MM.1S (cell line): ENCODE measurements at regions not wholly inside any gene's neighbourhood (a gene's known extent, or its start where the extent isn't known, plus 50 kb on each side); places are given as distances from the start of the nearest gene placed in this dataset.
"Not testable (repeated sequence)": the region's sequence is repeated elsewhere in the genome, so short reads cannot be mapped to it uniquely, and the experiment has no call there.

Experiments
- DNase-seq: peaks from one replicate; pipeline ENCODE4 v3.0.0-alpha.2; 2015
- H2AFZ ChIP-seq: fragments of 300-600 bp; sonication (generic); 2 replicates; pipeline ENCODE4 v1.6.0; 2016; ENCODE audit warnings: antibody characterized with exemption, low read length
- H3F3A ChIP-seq: fragments of 300-600 bp; sonication (generic); 2 replicates; pipeline ENCODE4 v1.6.1; 2016; ENCODE audit warnings: mild to moderate bottlenecking, antibody characterized with exemption, low read length, moderate library complexity, mixed read lengths; ENCODE audit not compliant: insufficient read depth
- H3K27ac ChIP-seq: fragments of 300-600 bp; sonication (generic); 2 replicates; pipeline ENCODE4 v1.5.1; 2016; ENCODE audit warnings: mild to moderate bottlenecking, low read length
- H3K27me3 ChIP-seq: fragments of 300-600 bp; sonication (generic); replicated peaks from 2 replicates; pipeline ENCODE4 v1.6.0; 2016; ENCODE audit warnings: low read length; ENCODE audit not compliant: insufficient read depth
- H3K36me3 ChIP-seq: fragments of 300-600 bp; sonication (generic); replicated peaks from 2 replicates; pipeline ENCODE4 v1.6.1; 2016; ENCODE audit warnings: mild to moderate bottlenecking, low read length, mixed read lengths; ENCODE audit not compliant: insufficient read depth
- H3K4me1 ChIP-seq: fragments of 300-600 bp; sonication (generic); 2 replicates; pipeline ENCODE4 v1.6.1; 2016; ENCODE audit warnings: low read length, mixed read lengths
- H3K4me2 ChIP-seq: fragments of 300-600 bp; sonication (generic); 2 replicates; pipeline ENCODE4 v1.6.0; 2016; ENCODE audit warnings: low read depth, low read length
- H3K4me3 ChIP-seq: fragments of 300-600 bp; sonication (generic); 2 replicates; pipeline ENCODE4 v1.5.1; 2016; ENCODE audit warnings: low read length, mixed read lengths
- H3K79me2 ChIP-seq: fragments of 300-600 bp; sonication (generic); 2 replicates; pipeline ENCODE4 v1.6.1; 2016; ENCODE audit warnings: mixed run types, low read length, mixed read lengths
- H3K9ac ChIP-seq: fragments of 300-600 bp; sonication (generic); 2 replicates; pipeline ENCODE4 v1.6.1; 2016; ENCODE audit warnings: low read length, mixed read lengths
- H3K9me2 ChIP-seq: fragments of 300-600 bp; sonication (generic); replicated peaks from 2 replicates; pipeline ENCODE4 v1.6.1; 2016; ENCODE audit warnings: mild to moderate bottlenecking, low read length, mixed read lengths; ENCODE audit not compliant: insufficient read depth
- H3K9me3 ChIP-seq: fragments of 300-600 bp; sonication (generic); replicated peaks from 2 replicates; pipeline ENCODE4 v1.6.1; 2016; ENCODE audit warnings: mild to moderate bottlenecking, low read length, mixed read lengths; ENCODE audit not compliant: insufficient read depth
- H4K20me1 ChIP-seq: fragments of 300-600 bp; sonication (generic); 2 replicates; pipeline ENCODE4 v1.6.1; 2016; ENCODE audit warnings: mild to moderate bottlenecking, low read length, moderate library complexity, mixed read lengths; ENCODE audit not compliant: insufficient read depth
- EZH2 ChIP-seq: fragments of 300-600 bp; sonication (generic); optimal IDR thresholded peaks from 2 replicates; pipeline ENCODE3; 2017; ENCODE audit warnings: low read depth, mild to moderate bottlenecking, antibody characterized with exemption, low read length, mixed read lengths
- EZH2phosphoT487 ChIP-seq: fragments of 300-600 bp; sonication (generic); IDR thresholded peaks from 2 replicates; pipeline ENCODE4 v1.6.1; 2018; ENCODE audit warnings: antibody characterized with exemption, low read length
- TF ChIP-seq, protein P1 (sequence below): fragments of 300-600 bp; sonication (generic); IDR thresholded peaks from 2 replicates; pipeline ENCODE4 v1.5.1; 2016; ENCODE audit warnings: antibody characterized with exemption, low read length, mixed read lengths

DNA sequence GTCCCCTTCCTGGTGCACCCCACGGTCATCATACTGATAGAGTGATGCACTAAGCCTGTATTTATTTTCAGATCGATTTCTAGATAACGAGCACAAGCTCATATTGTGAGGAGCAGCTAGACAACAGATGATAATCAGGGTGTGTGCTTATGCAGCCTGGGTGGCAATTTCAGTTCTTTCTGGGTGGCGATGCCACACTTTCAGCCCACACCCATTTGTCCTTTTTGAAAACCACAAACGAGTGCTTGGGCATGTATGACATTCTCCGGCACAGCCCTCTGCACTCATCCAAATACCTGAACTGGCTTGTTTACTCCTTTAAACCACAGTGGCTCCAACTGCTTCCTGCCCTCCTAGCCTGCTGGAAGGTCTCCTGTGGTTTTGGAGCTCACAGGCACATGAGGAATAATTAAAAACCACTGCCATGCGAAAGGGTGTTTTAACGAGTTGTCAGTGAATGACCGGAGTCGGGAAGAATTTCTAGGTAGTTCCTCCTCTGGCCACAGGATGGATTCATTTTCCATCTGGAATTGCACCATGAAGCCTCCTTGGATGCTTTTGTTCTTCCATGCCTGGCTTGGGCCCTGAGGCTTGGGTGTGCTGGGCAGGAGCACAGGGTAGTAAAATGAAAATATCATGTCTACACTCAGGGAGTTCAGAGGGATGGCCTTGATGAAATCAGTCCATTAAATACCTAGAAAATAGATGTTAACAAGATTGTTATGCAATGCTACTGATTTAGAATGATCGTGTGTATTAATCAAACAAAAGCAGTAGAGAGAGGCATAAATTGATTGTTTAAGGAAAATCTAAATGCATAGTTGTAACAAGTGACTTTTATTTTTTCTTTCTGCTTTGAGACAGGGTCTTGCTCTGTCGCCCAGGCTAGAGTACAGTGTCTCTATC, 52.4 kb upstream of the ITGB1 start:
- TF ChIP-seq, protein P1, sequence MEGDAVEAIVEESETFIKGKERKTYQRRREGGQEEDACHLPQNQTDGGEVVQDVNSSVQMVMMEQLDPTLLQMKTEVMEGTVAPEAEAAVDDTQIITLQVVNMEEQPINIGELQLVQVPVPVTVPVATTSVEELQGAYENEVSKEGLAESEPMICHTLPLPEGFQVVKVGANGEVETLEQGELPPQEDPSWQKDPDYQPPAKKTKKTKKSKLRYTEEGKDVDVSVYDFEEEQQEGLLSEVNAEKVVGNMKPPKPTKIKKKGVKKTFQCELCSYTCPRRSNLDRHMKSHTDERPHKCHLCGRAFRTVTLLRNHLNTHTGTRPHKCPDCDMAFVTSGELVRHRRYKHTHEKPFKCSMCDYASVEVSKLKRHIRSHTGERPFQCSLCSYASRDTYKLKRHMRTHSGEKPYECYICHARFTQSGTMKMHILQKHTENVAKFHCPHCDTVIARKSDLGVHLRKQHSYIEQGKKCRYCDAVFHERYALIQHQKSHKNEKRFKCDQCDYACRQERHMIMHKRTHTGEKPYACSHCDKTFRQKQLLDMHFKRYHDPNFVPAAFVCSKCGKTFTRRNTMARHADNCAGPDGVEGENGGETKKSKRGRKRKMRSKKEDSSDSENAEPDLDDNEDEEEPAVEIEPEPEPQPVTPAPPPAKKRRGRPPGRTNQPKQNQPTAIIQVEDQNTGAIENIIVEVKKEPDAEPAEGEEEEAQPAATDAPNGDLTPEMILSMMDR, result no peak
- TF ChIP-seq EZH2, result no peak
- TF ChIP-seq EZH2phosphoT487, result no peak
- Histone ChIP-seq H3K36me3 (no peaks in the 10 kb centered on the region), H3F3A (no peaks in the 10 kb centered on the region), H3K9ac (no peak overlapping the region), H3K27ac (no peak overlapping the region), H3K9me3 (no peaks in the 10 kb centered on the region), H3K9me2 (no peaks in the 10 kb centered on the region), H3K79me2 (no peaks in the 10 kb centered on the region), H3K27me3 (no peaks in the 10 kb centered on the region), H3K4me2 (no peak overlapping the region), H3K4me1 (no peaks in the 10 kb centered on the region), H4K20me1 (no peaks in the 10 kb centered on the region), H2AFZ (no peak overlapping the region), H3K4me3 (no peak overlapping the region)
- no peak for DNase-seq

DNA sequence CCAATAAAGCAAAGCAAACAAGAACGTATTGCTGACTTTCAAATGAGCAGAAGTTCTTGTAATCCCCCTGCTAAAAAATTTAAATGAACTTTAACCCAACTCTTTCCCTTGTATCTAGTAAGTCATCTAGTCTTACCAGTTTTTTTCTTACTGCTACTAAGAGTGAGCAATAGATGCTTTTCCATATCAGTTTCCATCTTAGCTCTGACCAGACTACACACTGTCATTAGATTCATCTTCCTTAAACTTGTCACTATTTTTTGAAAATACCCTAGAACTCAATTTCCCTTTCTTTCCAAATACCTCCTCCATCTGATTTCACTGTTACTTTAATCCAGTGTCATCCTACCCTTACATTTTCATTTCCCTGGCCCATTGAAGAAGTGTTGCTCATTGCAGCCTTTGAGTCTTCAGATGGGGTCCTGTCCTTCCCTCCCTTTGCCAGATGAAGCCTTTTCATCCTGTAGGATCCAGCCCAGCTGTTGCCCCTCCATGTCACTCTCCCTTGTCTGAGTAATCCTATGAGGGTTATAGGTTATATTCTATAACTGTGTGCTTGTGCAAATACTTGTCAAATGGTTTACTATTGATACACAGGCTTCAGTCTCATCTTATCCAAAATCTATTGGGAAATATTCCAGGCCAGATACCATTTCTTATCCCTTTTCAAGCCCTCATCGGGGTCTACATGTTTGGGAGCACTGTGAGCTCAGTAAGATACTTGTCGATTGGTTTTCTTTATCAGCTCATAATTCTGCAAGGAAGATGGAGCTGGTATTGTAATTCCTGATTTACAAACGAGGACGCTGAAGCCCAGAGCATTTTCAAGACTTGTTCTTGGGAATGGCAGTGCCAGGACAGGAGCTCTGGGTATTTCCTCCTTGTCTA, 51.5 kb upstream of the ITGB1 start:
- no peak overlapping the region for H2AFZ ChIP-seq
- H3K4me2 ChIP-seq, result no peak overlapping the region
- H3K79me2 ChIP-seq, result no peaks in the 10 kb centered on the region
- no peaks in the 10 kb centered on the region for H3K36me3 ChIP-seq
- no peaks in the 10 kb centered on the region for H4K20me1 ChIP-seq
- no peak for TF ChIP-seq EZH2
- H3K4me1 ChIP-seq, result no peaks in the 10 kb centered on the region
- H3K4me3 ChIP-seq, result no peak overlapping the region
- no peaks in the 10 kb centered on the region for H3K9me2 ChIP-seq
- H3K27me3 ChIP-seq, result no peaks in the 10 kb centered on the region
- no peaks in the 10 kb centered on the region for H3F3A ChIP-seq
- no peak overlapping the region for H3K9ac ChIP-seq
- H3K9me3 ChIP-seq, result no peaks in the 10 kb centered on the region
- no peak overlapping the region for H3K27ac ChIP-seq
- no peak for DNase-seq

DNA sequence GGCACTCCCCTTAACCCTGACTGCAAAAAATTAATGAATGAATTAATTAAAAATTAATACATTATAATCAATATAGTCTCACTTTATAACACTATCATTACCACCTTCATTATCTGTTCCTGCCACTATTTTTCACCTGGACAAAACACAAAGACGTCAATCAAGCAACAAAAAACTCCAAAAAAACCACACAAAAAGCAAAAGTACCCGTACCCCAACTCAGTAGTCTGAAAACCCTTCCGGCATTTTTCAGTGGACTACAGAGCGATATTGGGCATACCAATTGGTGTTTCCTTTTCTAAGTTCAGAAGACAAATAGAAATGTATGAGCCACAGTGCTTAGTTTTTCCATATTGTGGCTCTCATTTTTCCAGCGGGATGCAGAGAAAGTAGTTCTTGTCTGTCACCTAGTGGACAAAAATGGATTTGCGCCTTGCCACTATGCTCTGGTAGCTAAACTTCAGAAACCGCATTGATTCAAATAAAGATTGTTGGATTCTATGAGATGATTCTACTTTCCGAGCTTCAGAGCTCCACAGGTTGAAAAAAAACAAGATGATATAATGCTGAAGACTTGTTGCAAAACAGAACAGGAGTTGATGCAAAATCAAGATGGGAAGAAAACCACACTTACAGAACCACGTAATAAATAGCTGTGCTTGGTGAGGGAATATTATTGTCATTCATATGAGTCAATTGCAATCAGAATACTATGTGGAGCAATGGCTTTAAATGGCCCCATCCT, 50.6 kb upstream of the ITGB1 start:
- TF ChIP-seq EZH2 (no peak), EZH2phosphoT487 (no peak)
- TF ChIP-seq, protein P1, result peak; percentile 98
- no peaks in the 10 kb centered on the region for H3K9me3 ChIP-seq
- no peak overlapping the region for H3K9ac ChIP-seq
- no peaks in the 10 kb centered on the region for H3F3A ChIP-seq
- no peaks in the 10 kb centered on the region for H3K36me3 ChIP-seq
- H4K20me1 ChIP-seq, result no peaks in the 10 kb centered on the region
- H3K27ac ChIP-seq, result no peak overlapping the region
- H2AFZ ChIP-seq, result peak overlapping the region; percentile 37
- no peaks in the 10 kb centered on the region for H3K9me2 ChIP-seq
- DNase-seq, result peak; percentile 72
- H3K4me2 ChIP-seq, result peak overlapping the region; percentile 46
- H3K4me3 ChIP-seq, result peak overlapping the region; percentile 16; the same call in 1 of the 2 replicates
- no peaks in the 10 kb centered on the region for H3K4me1 ChIP-seq
- no peaks in the 10 kb centered on the region for H3K27me3 ChIP-seq
- H3K79me2 ChIP-seq, result no peaks in the 10 kb centered on the region

DNA sequence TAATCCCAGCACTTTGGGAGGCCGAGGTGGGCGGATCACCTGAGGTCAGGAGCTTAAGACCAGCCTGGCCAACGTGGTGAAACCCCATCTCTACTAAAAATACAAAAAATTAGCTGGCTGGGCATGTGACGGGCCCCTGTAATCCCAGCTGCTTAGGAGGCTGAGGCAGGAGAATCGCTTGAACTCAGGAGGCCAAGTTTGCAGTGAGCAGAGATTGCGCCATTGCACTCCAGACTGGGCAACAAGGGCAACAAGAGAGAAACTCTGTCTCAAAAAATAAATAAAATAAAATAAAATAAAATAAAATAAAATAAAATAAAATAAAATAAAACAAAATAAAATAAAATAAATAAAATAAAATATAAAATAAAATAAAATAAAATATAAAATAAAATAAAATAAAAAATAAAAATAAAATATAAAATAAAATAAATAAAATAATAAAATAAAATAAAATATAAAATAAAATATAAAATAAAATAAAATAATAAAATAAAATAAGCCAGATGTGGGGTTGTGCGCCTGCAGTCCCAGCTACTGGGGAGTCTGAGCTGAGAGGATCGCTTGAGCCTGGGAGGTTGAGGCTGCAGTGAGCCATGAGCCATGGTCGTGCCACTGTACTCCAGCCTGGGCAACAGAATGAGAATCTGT, 49.8 kb upstream of the ITGB1 start:
- H4K20me1 ChIP-seq, H3K4me1 ChIP-seq, H3K4me3 ChIP-seq, H3K27ac ChIP-seq, H3K9me3 ChIP-seq, H2AFZ ChIP-seq, DNase-seq, H3F3A ChIP-seq, H3K27me3 ChIP-seq, H3K9ac ChIP-seq, H3K36me3 ChIP-seq, H3K9me2 ChIP-seq, H3K79me2 ChIP-seq: not testable (repeated sequence)
- H3K4me2 ChIP-seq, result 0 out of 2 replicates have a peak overlapping the region, but pooled peaks have one; percentile 46
